GM23338 (cell line): ENCODE measurements at regions not wholly inside any gene's neighbourhood (a gene's known extent, or its start where the extent isn't known, plus 50 kb on each side); places are given as distances from the start of the nearest gene placed in this dataset.
"Not testable (repeated sequence)": the region's sequence is repeated elsewhere in the genome, so short reads cannot be mapped to it uniquely, and the experiment has no call there.

Experiments used
- ATAC-seq: fragments of 200-7000 bp; cut with Tn5 transposase; 3 replicates; pipeline ENCODE4 v1.9.1; 2020
- DNase-seq: peaks from one replicate; pipeline ENCODE4 v3.0.0-alpha.2; 2015; ENCODE audit warnings: low spot score
- H2AFZ ChIP-seq: fragments of 200-600 bp; sonication (generic); 2 replicates; pipeline ENCODE4 v1.8.0; 2016; ENCODE audit warnings: antibody characterized with exemption, mild to moderate bottlenecking, moderate library complexity
- H3F3A ChIP-seq: fragments of 200-600 bp; sonication (generic); replicated peaks from 2 replicates; pipeline ENCODE4 v1.8.0; 2017; ENCODE audit warnings: antibody characterized with exemption, mixed run types, low read depth
- H3K27ac ChIP-seq: fragments of 200-600 bp; sonication (generic); 2 replicates; pipeline ENCODE4 v1.6.1; 2016; ENCODE audit warnings: low read depth
- H3K27me3 ChIP-seq: fragments of 200-600 bp; sonication (generic); 2 replicates; pipeline ENCODE4 v1.8.0; 2016; ENCODE audit warnings: mild to moderate bottlenecking, mixed run types, moderate library complexity; ENCODE audit not compliant: insufficient read depth
- H3K36me3 ChIP-seq: fragments of 200-600 bp; sonication (generic); 2 replicates; pipeline ENCODE4 v1.8.0; 2016; ENCODE audit warnings: mild to moderate bottlenecking; ENCODE audit not compliant: insufficient read depth
- H3K4me1 ChIP-seq: fragments of 200-600 bp; sonication (generic); 2 replicates; pipeline ENCODE4 v1.8.0; 2016; ENCODE audit warnings: mild to moderate bottlenecking, moderate library complexity; ENCODE audit not compliant: insufficient read depth
- H3K4me2 ChIP-seq: fragments of 200-600 bp; sonication (generic); 2 replicates; pipeline ENCODE4 v1.7.1; 2017; ENCODE audit warnings: mixed run types
- H3K4me3 ChIP-seq: fragments of 200-600 bp; sonication (generic); 2 replicates; pipeline ENCODE4 v1.6.1; 2016; ENCODE audit warnings: mixed run types
- H3K79me2 ChIP-seq: fragments of 200-600 bp; sonication (generic); replicated peaks from 2 replicates; pipeline ENCODE4 v1.8.0; 2017; ENCODE audit warnings: mild to moderate bottlenecking; ENCODE audit not compliant: insufficient read depth
- H3K9me2 ChIP-seq: fragments of 200-600 bp; sonication (generic); 2 replicates; pipeline ENCODE4 v1.8.0; 2017; ENCODE audit not compliant: insufficient read depth
- H4K20me1 ChIP-seq: fragments of 200-600 bp; sonication (generic); replicated peaks from 2 replicates; pipeline ENCODE4 v1.8.0; 2017; ENCODE audit warnings: mild to moderate bottlenecking; ENCODE audit not compliant: insufficient read depth
- H3K27ac Mint-ChIP-seq: 2 replicates; pipeline ENCODE4 v1.8.0; 2020; ENCODE audit warnings: inconsistent platforms, mild to moderate bottlenecking, moderate library complexity, mixed read lengths
- H3K27me3 Mint-ChIP-seq: 3 replicates; pipeline ENCODE4 v1.8.0; 2022; ENCODE audit warnings: low read depth, mild to moderate bottlenecking, moderate library complexity, mixed read lengths, inconsistent platforms; ENCODE audit not compliant: insufficient read depth, poor library complexity
- H3K36me3 Mint-ChIP-seq: 3 replicates; pipeline ENCODE4 v1.8.0; 2021; ENCODE audit warnings: low read depth, mild to moderate bottlenecking, inconsistent platforms, moderate library complexity, mixed read lengths
- H3K4me1 Mint-ChIP-seq: 3 replicates; pipeline ENCODE4 v1.8.0; 2020; ENCODE audit warnings: mild to moderate bottlenecking, inconsistent platforms, mixed read lengths
- H3K4me3 Mint-ChIP-seq: 3 replicates; pipeline ENCODE4 v1.8.0; 2021; ENCODE audit warnings: moderate library complexity, mild to moderate bottlenecking, inconsistent platforms, mixed read lengths
- H3K9me3 Mint-ChIP-seq: 3 replicates; pipeline ENCODE4 v1.8.0; 2020; ENCODE audit warnings: moderate library complexity, mild to moderate bottlenecking, inconsistent platforms, mixed read lengths
- CREB1 ChIP-seq: fragments of 250-450 bp; sonication (Bioruptor Pico); IDR thresholded peaks from 2 replicates; pipeline ENCODE4 v1.5.0; 2020; ENCODE audit warnings: low read depth, mild to moderate bottlenecking, moderate library complexity
- EZH2 ChIP-seq: fragments of 200-600 bp; sonication (generic); IDR thresholded peaks from one replicate; pipeline ENCODE4 v1.8.0; 2017; ENCODE audit warnings: antibody characterized with exemption, mild to moderate bottlenecking, low read depth; ENCODE audit not compliant: unreplicated experiment
- EZH2phosphoT487 ChIP-seq: fragments of 200-600 bp; sonication (generic); IDR thresholded peaks from one replicate; pipeline ENCODE4 v1.8.1; 2018; ENCODE audit warnings: antibody characterized with exemption; ENCODE audit not compliant: unreplicated experiment
- JUNB ChIP-seq: IDR thresholded peaks from one replicate; pipeline ENCODE4 v1.6.1; 2016; ENCODE audit warnings: antibody characterized with exemption; ENCODE audit not compliant: unreplicated experiment
- NANOG ChIP-seq: IDR thresholded peaks from 2 replicates; pipeline ENCODE4 v1.6.1; 2016; ENCODE audit warnings: antibody characterized with exemption, borderline replicate concordance
- REST ChIP-seq: IDR thresholded peaks from one replicate; pipeline ENCODE4 v1.6.1; 2018; ENCODE audit warnings: antibody characterized with exemption; ENCODE audit not compliant: unreplicated experiment
- STAT1 ChIP-seq: IDR thresholded peaks from one replicate; pipeline ENCODE4 v1.6.1; 2016; ENCODE audit warnings: antibody characterized with exemption; ENCODE audit not compliant: unreplicated experiment

- peak overlapping the region; percentile 32; the same call in 1 of the 2 replicates for H2AFZ ChIP-seq
- Mint-ChIP-seq H3K9me3 (no peaks in the 10 kb centered on the region), H3K36me3 (no peaks in the 10 kb centered on the region), H3K27me3 (peaks cover 2% of the 10 kb centered on the region), H3K4me3 (no peak overlapping the region), H3K27ac (no peak overlapping the region), H3K4me1 (no peaks in the 10 kb centered on the region)
- TF ChIP-seq EZH2 (no peak), NANOG (no peak), EZH2phosphoT487 (no peak), JUNB (no peak), CREB1 (CRISPR knock-in tag) (no peak), STAT1 (no peak), REST (no peak)
- no peak for DNase-seq
- H3K4me3 ChIP-seq = no peak overlapping the region
- no peaks in the 10 kb centered on the region for H3K27me3 ChIP-seq
- no peaks in the 10 kb centered on the region for H4K20me1 ChIP-seq
- H3K27ac ChIP-seq = no peak overlapping the region
- ATAC-seq = no peak; the same call in 2 of the 3 replicates
- no peaks in the 10 kb centered on the region for H3K4me1 ChIP-seq
- no peaks in the 10 kb centered on the region for H3K79me2 ChIP-seq
- H3K4me2 ChIP-seq = no peak overlapping the region
- H3F3A ChIP-seq = no peaks in the 10 kb centered on the region
- H3K9me2 ChIP-seq = 0 out of 2 replicates have a peak, but pooled peaks cover 4% of the 10 kb centered on the region
- no peaks in the 10 kb centered on the region for H3K36me3 ChIP-seq
These were observed 106.7 kb downstream of the LSMEM1 start for GRCh38 chr7:112587504-112587903.

GRCh38 chr7:112592565-112593263 is 111.9 kb downstream of the LSMEM1 start:
- not testable (repeated sequence) for H3F3A ChIP-seq, H3K4me1 ChIP-seq, DNase-seq, H3K27ac Mint-ChIP-seq, H3K4me1 Mint-ChIP-seq, H3K4me3 Mint-ChIP-seq, H3K4me2 ChIP-seq, H3K36me3 ChIP-seq, H4K20me1 ChIP-seq, H3K36me3 Mint-ChIP-seq, H3K27me3 Mint-ChIP-seq, H3K79me2 ChIP-seq, H3K27ac ChIP-seq, H3K27me3 ChIP-seq, ATAC-seq, H3K9me2 ChIP-seq, H3K9me3 Mint-ChIP-seq, H3K4me3 ChIP-seq
- peak overlapping the region; percentile 39; the same call in 1 of the 2 replicates for H2AFZ ChIP-seq
